NCI-H774 (cell line): ENCODE measurements at regions not wholly inside any gene's neighbourhood (a gene's known extent, or its start where the extent isn't known, plus 50 kb on each side); places are given as distances from the start of the nearest gene placed in this dataset.

ENCODE experiments used
- DNase-seq: peaks from one replicate; lab custom pipeline; 2025; lab: John Stamatoyannopoulos, UW

DNA sequence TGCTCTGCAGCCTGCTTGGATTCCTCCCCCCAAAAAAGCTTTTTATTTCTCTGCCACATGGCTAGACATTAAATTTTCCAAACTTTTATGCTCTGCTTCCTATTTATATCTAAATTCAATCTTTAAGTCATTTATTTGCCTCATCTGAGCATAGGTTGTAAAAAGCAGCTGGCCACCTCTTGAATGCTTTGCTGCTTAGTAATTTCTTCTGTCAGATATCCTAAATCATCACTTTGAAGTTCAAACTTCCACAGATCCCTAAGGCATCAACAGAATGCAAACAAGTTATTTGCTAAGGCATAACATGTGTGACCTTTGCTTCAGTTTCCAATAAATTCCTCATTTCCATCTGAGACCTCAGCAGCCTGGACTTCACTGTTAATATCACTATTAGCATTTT, 209.6 kb downstream of the FSCB start:
- DNase-seq, result no peak

DNA sequence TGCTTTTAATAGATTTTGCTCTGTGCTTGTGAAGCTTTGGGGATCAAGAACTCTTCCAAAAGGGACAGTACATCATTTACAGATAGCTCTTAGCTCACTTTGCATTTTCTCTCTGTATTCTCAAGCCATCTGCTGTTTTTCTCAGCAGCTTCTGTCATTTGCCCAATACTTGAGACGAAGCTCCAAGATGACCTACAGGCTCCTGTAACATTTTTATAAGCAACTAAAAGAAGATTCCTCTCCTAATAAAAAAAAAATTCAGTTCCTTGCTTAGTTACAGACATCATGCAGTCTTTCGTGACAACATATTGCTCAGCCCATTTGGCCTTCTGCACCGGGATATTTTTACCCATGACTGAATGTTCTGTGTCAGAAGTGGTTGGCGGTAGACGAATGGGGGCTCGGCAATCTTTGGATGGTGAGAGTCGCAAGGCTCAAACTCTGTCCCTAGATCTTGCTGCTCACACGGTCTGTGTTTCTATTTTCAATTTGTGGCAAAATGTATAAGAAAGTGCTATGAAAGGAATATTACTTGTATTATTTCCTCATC, 215.6 kb downstream of the FSCB start:
- DNase-seq, result no peak

DNA sequence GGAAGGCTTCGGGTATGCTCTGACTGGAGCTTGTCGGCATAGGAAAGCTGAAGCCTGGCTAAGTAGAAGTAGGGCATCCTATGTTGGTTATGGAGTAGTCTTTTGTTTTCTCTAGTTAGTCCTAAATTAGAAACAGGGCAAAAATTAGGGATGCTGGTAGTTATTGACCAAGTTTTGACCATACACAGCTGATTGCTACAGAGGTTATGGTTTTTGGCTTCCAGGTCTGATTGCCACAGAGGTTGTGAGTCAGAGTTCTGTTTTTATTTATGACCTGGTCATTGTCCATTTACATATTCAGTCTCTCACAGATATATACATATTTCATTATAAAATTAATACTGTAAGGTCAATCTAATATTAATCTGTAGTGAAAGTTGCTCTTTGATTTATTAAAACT, 219.2 kb downstream of the FSCB start:
- DNase-seq, result no peak

DNA sequence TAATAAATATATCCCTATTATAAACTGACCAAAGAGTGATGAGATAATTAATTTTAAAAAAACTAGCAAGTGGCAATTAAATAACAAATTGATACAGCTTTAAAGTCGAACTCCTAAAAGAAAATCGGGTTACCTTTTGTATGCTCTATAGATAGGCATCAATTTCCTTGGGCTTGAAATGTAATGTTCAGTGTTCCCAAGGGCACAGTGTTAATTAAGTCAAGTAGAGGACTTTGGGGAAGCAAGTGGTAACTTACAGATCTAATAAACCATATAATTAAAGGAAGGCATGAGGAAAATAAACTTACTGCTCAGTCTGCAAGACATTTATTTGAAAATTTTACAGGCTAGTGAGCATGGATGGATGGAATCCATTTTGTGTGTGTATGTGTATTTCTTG, 220.9 kb downstream of the FSCB start:
- DNase-seq, result no peak

DNA sequence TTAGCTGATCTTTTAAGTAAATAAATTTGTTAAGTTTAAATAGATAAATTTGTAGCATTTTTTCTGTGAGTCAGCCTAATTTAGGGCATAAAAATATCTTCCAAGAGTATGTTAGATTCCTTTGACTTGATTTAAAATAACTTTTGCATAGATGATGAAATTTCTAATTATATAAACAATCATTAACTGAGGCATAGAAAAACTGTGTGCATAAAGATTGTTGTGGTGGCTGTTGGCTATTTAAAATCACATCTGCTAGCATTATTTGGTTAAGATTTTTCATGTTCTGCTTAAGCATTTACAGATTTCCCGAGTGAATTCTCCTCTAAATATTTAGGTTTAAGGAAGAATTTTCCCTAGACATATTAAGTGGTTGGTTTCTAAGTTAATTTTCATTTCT, 223.2 kb downstream of the FSCB start:
- no peak for DNase-seq

- no peak for DNase-seq
Observed at GRCh38 chr14:44279357-44279756, 227.7 kb downstream of the FSCB start.

GRCh38 chr14:44271637-44272036, 235.4 kb downstream of the FSCB start:
- no peak for DNase-seq

DNA sequence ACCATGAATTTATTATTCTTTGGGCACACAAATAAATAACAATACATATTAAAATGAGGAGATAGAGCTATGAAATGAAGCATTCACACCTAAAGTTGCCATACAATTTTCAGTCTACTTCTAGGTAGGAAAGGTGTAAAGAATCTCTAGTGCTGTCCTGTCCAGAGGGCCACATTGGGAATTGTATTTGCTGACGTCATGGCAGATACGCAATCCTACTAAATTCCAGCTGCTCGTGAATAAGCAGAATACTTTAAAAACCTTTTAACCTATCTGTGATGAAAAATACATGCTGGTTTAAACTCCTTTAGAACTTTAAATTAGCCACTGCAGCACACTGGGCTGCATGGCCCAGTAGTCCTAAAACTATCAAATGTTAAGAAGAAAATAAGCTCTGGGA, 236.1 kb downstream of the FSCB start:
- DNase-seq, result no peak

GRCh38 chr14:44265246-44265645, 241.8 kb downstream of the FSCB start:
- no peak for DNase-seq

- no peak for DNase-seq
Observed at GRCh38 chr14:44215660-44216059, 291.4 kb downstream of the FSCB start.

- no peak for DNase-seq
Observed at GRCh38 chr14:44211718-44212117, 295.4 kb downstream of the FSCB start.

DNA sequence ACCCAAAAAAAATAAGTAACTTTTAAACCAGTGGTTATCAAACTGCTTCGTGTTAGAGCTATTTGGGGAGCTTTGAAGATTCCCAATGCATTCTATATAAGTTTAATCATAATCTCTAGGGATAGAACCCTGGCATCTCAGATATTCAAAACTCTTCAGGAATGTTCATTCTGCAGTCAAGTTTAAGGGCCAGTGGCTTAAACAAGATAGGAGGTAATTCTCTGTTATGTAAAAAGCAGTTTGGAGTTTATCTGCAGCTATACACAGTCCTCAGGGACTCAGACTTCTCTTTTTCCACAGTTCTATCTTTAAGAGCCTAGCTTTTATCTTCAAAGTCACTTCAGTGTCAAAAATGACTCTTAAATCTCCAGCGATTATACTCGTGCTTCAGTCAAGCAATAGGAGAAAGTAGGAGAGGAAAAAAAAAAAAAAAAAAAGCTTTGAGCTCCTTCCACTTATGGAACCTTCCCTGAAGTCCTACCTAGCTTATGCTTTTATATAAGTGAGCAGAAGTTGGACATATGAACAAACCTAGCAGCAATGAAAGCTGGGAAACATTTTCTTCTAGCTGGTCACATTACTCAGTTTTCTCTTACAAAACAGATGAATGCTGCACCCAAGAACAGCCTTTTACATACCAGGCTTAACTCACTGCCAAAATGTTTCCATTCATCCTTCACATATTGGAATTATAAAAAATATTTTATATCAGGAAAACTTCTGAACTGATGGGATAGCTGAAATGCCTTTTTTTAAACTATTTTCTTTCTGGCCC, 302.8 kb downstream of the FSCB start:
- DNase-seq, result no peak

GRCh38 chr14:44180975-44181374, 326.1 kb downstream of the FSCB start:
- no peak for DNase-seq

- no peak for DNase-seq
Observed at GRCh38 chr14:44170556-44170955, 336.5 kb downstream of the FSCB start.

DNA sequence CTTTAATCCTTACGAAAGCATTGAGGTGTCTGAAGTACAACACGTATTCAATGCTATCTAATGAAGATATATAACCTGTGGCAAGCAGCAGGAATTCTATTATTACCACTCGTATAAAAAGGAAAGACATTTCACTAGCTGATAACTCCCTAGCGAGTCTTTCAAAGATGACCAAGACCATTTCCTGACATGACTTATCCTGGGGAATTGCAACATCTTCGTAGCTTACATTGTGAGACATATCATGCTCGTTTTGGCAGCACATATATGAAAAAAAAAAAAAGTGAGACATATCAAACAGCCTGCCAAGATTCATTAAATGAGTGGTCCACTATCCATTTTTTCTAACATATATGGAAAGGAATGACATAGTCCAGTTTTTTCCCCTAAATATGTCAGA, 337.0 kb downstream of the FSCB start:
- no peak for DNase-seq

DNA sequence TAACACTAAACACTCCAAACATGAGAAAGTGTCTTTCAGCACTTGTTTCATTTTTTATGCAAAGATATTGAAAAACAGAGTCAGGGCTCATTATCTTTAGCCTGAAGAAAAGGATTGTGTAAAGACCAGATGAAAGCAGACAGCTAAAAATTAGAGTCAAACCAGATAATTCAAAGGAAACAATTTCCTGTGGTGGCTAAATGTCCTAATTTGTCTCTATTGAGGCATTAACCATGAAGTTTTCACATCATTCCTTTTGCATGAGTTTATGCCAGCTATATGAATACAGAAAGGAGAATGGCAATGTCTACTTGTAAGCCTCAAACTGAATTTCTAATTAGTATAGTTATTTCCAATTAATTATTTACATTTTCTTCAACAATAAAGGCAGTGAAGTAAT, 338.5 kb downstream of the FSCB start:
- DNase-seq, result no peak

- DNase-seq, result no peak
Observed at GRCh38 chr14:44166611-44167010, 340.5 kb downstream of the FSCB start.

- DNase-seq, result no peak
Observed at GRCh38 chr14:44165936-44166335, 341.1 kb downstream of the FSCB start.

- DNase-seq, result no peak
Observed at GRCh38 chr14:44165286-44165685, 341.8 kb downstream of the FSCB start.

DNA sequence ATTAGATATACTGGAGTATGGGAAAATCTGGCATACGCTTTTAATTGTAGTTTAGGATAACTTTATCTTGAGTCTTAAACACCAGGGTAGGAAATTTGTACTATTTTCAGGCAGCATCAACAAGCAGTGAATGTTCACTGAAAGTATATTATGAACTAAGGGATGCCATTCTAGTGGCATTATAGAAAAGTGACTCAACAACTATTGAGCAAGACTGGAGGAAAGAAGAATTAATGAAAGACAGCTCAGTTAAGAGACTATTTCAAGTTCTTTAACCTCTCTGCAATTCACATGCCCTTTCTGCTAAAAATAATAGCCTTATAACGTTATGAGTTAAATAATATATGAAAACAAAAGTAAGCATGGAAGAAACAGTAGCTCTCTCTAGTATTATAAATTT, 343.1 kb downstream of the FSCB start:
- no peak for DNase-seq

DNA sequence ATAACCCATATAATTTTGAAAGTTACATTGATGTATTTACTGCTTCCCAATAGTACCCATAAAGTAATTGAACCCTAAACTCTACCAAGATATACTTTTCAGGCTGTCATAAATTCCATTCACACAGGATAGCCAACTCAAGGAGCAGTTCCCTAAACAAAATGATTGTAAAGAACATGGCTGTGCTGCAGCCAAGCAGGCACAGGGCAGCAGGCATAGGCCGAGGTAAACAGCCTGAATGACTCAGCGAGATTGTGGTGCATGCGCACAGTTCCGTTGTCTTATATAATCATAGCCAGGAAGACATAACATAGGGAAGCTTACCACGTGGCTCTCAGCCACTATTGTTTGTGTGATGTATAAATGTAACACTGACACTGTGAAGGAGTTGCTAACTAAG, 344.9 kb downstream of the FSCB start:
- no peak for DNase-seq

DNA sequence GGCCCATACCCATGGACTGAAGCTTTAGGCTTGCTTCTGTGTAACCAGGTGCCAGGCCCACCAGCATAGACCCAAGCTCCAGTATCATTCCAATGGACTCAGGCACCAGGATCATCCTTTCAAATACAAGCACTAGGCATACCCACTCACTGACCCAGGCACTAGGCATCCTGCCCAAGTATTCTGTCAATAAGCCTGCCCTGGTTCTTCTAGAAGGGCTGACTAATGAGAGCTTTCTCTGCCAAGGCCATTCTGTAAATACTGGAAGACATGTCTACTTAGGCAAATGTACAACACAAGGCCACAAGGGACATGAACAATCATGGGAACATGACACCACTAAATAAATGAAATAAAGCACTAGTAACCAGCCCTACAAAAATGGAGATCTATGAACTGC, 352.2 kb downstream of the FSCB start:
- no peak for DNase-seq

DNA sequence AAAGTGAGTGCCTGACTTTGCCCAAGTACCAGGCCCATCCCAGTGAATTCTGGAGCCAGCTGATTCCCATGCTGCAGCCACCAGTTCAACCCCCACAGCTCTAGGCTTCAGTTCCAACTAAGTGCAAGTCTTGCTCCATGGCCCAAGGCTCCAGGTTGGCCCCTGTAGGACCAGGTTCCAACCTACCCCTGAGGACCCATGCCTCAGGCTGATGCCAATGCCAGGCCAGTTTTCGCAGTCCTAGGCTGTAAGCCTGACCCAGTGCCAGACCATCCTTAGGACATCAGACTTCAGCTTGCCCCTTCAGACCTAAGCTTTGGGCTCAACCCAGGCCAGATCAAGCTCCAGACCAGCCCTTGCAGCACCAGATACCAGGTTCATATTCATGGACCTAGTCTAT, 352.6 kb downstream of the FSCB start:
- no peak for DNase-seq

DNA sequence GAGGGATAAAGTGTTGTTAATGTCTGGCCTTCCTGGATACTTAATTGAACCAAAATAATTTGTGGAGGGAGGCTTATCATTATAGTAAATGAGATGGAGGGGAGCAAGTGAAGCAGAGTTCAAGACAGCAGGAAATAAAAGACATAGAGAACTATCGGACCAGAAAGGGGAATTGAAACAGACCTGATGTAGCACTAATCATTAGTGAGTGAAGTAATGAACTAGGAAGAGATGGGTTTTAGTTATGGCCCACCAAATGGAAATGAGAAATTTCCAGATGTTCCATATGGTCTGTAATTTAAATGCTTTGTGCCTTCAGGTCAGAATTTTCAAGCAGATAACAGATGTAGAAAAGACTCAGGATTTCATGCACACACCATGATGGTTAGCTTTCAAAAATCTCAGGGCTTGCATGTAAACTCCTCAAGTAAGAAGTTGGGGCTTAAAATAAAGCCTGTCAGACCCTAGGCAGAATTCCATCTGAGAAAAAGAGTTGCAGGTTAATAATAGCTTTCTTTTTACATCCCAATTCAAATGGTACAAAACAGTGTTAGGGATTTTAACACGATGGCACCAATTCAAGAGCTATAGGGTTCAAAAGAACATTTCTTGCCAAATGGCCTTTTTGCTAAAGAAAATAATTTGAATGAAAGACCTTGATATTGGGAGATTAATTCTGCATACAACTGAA, 355.8 kb downstream of the FSCB start:
- DNase-seq, result no peak
